WTC11 (cell line): ENCODE measurements at regions not wholly inside any gene's neighbourhood (a gene's known extent, or its start where the extent isn't known, plus 50 kb on each side); places are given as distances from the start of the nearest gene placed in this dataset.

Experiments used
- CTCF ChIP-seq: fragments of 200-600 bp; IDR thresholded peaks from 2 replicates; pipeline ENCODE4 v1.8.0; 2022; ENCODE audit warnings: antibody characterized with exemption
- E2F4 ChIP-seq: sonication (generic); formaldehyde crosslinking; IDR thresholded peaks from 2 replicates; pipeline ENCODE4 v1.8.1; 2022; ENCODE audit warnings: low read depth, mild to moderate bottlenecking, moderate library complexity, missing genetic modification reagents, borderline replicate concordance
- E2F5 ChIP-seq: sonication (generic); formaldehyde crosslinking; IDR thresholded peaks from 2 replicates; pipeline ENCODE4 v1.8.1; 2022; ENCODE audit warnings: mild to moderate bottlenecking, moderate library complexity, missing genetic modification reagents
- EMX1 ChIP-seq: fragments of 250-450 bp; sonication (Bioruptor Pico); IDR thresholded peaks from 2 replicates; pipeline ENCODE4 v1.8.0; 2021; ENCODE audit warnings: mild to moderate bottlenecking
- ESRRA ChIP-seq: sonication (generic); formaldehyde crosslinking; IDR thresholded peaks from 2 replicates; pipeline ENCODE4 v1.8.1; 2022; ENCODE audit warnings: mild to moderate bottlenecking, missing genetic modification reagents, borderline replicate concordance
- FOXP4 ChIP-seq: sonication (generic); formaldehyde crosslinking; IDR thresholded peaks from 2 replicates; pipeline ENCODE4 v1.8.0; 2022; ENCODE audit warnings: mild to moderate bottlenecking, missing genetic modification reagents
- MAX ChIP-seq: sonication (generic); formaldehyde crosslinking; IDR thresholded peaks from 2 replicates; pipeline ENCODE4 v1.8.0; 2022; ENCODE audit warnings: mild to moderate bottlenecking, missing genetic modification reagents
- MYBL2 ChIP-seq: sonication (generic); formaldehyde crosslinking; IDR thresholded peaks from 2 replicates; pipeline ENCODE4 v1.8.1; 2023; ENCODE audit warnings: mild to moderate bottlenecking, moderate library complexity, missing genetic modification reagents
- RELA ChIP-seq: sonication (generic); formaldehyde crosslinking; IDR thresholded peaks from 2 replicates; pipeline ENCODE4 v1.8.1; 2022; ENCODE audit warnings: missing genetic modification reagents, mild to moderate bottlenecking, borderline replicate concordance
- RORB ChIP-seq: fragments of 250-450 bp; sonication (Bioruptor Pico); IDR thresholded peaks from 2 replicates; pipeline ENCODE4 v1.9.0; 2021; ENCODE audit warnings: mild to moderate bottlenecking
- TF ChIP-seq, protein P1 (sequence below): sonication (generic); formaldehyde crosslinking; IDR thresholded peaks from 2 replicates; pipeline ENCODE4 v1.8.0; 2022; ENCODE audit warnings: mild to moderate bottlenecking, missing genetic modification reagents

- TF ChIP-seq MAX (CRISPR knock-in tag) = no peak
- no peak for TF ChIP-seq E2F4
- TF ChIP-seq CTCF = no peak
- TF ChIP-seq ESRRA = no peak
- no peak for TF ChIP-seq EMX1 (CRISPR knock-in tag)
- TF ChIP-seq RELA = no peak
- no peak for TF ChIP-seq FOXP4 (CRISPR knock-in tag)
- TF ChIP-seq MYBL2 = no peak
- TF ChIP-seq, protein P1, sequence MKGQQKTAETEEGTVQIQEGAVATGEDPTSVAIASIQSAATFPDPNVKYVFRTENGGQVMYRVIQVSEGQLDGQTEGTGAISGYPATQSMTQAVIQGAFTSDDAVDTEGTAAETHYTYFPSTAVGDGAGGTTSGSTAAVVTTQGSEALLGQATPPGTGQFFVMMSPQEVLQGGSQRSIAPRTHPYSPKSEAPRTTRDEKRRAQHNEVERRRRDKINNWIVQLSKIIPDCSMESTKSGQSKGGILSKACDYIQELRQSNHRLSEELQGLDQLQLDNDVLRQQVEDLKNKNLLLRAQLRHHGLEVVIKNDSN (CRISPR knock-in tag) = no peak
- no peak for TF ChIP-seq RORB (CRISPR knock-in tag)
- no peak for TF ChIP-seq E2F5 (CRISPR knock-in tag)
These were observed 159.4 kb upstream of the TENM3 start for GRCh38 chr4:182083671-182084410.
